ENCODE measurements at regions not wholly inside any gene's neighbourhood (a gene's known extent, or its start where the extent isn't known, plus 50 kb on each side); places are given as distances from the start of the nearest gene placed in this dataset.

- no peak for DNase-seq (ENCODE audit: low spot score)
Observed at GRCh38 chr13:47511647-47512046, 489.4 kb downstream of the SUCLA2 start.

- no peak for DNase-seq (ENCODE audit: low spot score)
Observed at GRCh38 chr13:47508527-47509228, 492.4 kb downstream of the SUCLA2 start.

DNA sequence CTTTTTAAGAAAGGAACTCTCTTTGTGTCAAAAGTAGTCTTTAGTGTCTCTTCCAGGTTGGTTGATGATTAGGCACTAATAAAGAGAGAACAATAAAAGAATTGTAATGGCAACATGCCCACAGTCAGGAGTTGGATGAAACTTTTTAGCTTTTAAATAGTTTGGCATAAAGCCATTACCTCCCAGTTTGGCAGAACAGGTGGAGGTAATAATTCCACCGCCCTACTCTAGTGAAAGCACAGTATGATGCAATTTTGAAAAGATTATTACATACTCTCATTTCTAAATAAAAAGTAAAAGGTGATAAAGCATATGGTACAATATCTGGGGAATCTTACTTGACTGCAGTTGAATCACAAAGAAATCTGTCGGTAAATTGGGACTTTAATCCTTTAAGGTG, 497.6 kb downstream of the SUCLA2 start:
- no peak for DNase-seq (ENCODE audit: low spot score)

DNA sequence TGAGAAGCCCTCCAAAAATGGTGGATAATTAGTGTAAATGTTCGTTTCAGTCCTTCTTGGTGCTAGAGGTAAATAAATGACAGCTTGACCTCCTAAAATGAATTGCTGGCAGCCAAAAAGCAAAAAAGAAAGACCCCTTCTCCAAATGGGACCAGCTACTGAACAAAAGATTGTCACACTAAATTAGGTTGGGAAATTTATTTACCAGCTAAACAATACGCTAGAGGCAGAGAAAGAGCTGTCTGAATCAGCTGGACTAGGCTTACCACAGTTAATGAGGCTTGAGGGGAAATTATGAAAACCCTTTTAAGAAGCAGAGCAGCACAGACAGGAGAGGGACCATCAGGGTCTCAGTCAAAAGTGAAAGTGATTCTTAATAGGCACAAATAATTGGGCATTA, 498.9 kb downstream of the SUCLA2 start:
- no peak for DNase-seq (ENCODE audit: low spot score)

- DNase-seq (ENCODE audit: low spot score) = no peak
Observed at GRCh38 chr13:47499358-47500150, 501.5 kb downstream of the SUCLA2 start.

DNA sequence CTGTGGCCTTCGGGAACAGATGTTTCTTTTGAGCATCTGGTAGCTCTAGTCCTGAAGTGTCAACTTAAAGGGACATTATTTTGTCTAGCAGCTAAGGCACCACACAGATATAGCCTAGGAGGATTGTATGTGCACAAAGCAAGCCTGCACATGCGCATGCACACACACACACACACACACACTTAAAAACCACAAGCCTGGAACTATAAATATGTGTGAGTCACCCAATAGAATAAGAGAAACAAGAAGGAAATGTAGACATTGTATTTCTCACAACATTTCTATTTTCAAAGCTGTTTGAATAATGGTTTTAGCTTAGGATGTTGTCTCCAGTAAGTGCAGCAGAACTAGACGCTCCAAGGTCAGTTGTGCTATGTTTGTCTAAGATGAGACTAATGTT, 516.5 kb downstream of the SUCLA2 start:
- no peak for DNase-seq (ENCODE audit: low spot score)

DNA sequence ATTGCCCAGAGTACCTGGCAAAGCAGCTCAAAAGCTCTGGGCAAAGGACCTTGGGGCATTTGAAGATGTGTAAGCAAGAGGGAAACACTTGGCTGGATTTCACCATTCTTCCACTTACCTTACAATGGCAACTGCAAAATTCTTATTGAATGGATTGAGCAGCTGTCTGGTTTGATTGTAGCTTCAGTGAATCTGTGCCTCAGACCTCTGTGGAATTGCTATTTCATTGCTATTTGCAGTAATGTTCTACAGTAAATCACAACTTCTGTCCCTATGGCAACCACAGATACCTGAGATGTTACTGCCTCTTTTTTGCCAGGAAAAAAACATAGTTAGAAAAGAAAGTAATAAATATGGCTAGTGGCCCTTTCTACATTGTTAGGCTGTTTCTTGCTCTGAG, 519.5 kb downstream of the SUCLA2 start:
- no peak for DNase-seq (ENCODE audit: low spot score)

DNA sequence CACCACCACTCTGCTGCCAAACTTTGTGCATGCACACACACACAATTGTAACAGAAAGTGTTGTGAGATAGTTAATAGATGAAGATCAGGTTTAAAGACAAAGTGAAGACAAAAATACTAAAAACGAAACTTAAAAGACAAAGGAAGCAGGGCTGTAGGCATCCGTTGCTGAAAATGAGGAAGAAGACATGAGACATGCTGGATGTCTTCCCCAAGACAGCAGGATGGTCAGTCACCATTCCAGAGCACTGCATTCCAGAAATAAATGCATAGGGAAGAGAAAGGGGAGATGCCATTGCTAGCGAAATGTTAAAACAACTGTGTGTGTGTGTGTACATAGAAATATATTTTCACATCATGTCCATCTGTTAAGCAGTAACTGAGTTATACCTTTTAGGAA, 520.1 kb downstream of the SUCLA2 start:
- no peak for DNase-seq (ENCODE audit: low spot score)

- DNase-seq (ENCODE audit: low spot score) = no peak
Observed at GRCh38 chr13:47480121-47480520, 521.0 kb downstream of the SUCLA2 start.

DNA sequence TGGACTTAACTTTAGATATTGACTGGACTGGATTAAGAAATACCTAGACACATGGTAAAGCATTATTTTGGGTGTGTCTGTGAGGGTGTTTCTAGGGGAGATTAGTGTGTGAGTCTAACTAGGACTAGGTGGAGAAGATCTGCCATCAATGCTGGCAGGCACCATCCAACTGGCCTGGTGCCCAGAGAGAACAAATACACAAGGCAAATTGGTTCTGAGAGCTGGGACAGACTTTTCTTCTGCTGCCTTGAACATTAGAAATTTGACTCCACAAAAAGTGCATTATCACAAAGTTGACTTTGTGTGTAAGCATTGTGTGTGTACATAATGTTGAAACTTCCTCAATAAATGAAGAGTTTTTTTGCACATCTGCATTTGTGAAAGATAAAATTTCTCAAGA, 522.1 kb downstream of the SUCLA2 start:
- no peak for DNase-seq (ENCODE audit: low spot score)

DNA sequence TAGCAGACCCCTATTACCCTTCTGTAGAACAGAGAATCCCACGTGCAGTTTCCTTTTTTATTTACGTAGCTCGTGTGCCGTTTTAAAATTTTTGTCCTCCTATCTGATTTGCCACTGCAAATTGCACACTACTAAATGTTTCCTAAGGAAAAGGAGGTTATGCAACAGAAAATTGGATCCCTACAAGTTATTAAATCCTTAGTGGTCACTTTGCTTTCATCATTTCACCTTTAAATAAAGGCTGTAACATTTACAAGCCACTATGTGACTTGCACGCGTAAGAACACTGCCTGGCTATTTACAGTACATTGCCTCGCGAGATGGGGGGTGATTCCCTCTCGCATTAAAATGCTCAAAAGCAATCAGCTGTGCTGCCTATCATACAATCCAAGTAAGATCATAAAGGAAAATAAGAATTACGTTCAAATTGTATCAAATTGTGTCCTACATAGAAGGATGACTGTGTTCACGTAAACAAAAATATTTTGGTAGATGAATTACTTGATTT, 525.6 kb downstream of the SUCLA2 start:
- no peak for DNase-seq (ENCODE audit: low spot score)

- DNase-seq (ENCODE audit: low spot score) = no peak
Observed at GRCh38 chr13:47474839-47475238, 526.2 kb downstream of the SUCLA2 start.

DNA sequence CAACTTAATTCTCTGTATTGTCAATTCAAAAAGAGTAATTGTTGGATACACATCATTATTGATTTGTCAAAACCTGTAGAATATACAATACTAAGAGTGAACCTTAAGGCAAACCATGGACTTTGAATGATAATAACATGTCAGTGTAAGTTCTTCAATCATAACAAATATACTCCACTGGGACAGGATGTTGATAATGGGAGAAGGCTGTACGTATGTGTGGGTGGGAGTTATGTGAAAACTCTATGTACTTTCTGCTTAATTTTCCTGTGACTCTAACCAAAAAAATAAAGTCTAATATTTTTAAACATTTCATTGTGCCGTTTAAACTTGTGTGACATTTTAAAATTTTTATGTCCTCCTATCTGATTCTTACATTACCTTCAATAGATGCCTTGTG, 526.7 kb downstream of the SUCLA2 start:
- no peak for DNase-seq (ENCODE audit: low spot score)

- no peak for DNase-seq (ENCODE audit: low spot score)
Observed at GRCh38 chr13:47472516-47472915, 528.6 kb downstream of the SUCLA2 start.

GRCh38 chr13:47463726-47464125, 537.3 kb downstream of the SUCLA2 start:
- DNase-seq (ENCODE audit: low spot score) = no peak

DNA sequence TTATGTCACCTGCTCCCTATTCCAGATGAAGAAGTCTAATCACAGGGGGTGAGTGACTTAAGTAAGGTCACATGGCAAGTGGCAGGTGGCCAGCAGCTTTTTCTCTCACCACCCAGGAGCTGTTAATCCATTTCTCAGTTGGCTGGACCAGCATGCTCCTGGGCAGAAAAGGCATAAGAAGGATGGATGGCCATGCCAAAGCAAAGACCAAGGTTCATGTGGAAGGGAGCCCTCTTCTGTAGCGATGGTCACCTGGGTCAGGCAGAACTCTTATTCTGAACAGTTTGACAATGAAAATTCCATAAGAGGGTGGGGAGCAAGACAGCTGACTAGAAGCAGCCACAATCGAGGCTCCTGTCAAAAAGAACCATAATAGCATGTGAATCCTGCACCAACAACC, 538.1 kb downstream of the SUCLA2 start:
- no peak for DNase-seq (ENCODE audit: low spot score)

- DNase-seq (ENCODE audit: low spot score) = no peak
Observed at GRCh38 chr13:47461816-47462215, 539.3 kb downstream of the SUCLA2 start.

GRCh38 chr13:47459512-47459911, 541.6 kb downstream of the SUCLA2 start:
- no peak for DNase-seq (ENCODE audit: low spot score)

GRCh38 chr13:47457626-47458025, 543.4 kb downstream of the SUCLA2 start:
- DNase-seq (ENCODE audit: low spot score) = no peak

GRCh38 chr13:47455626-47456025, 545.4 kb downstream of the SUCLA2 start:
- no peak for DNase-seq (ENCODE audit: low spot score)

DNA sequence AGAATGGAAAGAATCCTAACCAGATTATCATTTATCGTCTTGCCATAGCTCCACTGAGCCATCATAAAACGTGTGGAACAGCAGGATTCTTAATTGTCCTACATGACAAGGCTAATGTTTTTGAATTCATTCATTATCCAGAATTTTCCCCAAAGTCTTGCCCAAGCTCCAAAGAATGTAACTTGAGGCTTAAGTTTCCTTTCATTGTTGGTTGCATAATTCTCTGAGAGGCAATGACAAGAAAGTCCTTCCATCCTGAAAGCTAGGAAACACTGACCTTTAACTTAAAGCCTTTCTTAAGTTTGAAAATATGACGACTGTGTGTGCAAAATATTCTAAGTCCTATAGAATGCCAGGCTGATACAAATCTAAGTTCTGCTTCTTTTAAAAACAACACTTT, 546.1 kb downstream of the SUCLA2 start:
- no peak for DNase-seq (ENCODE audit: low spot score)

- no peak for DNase-seq (ENCODE audit: low spot score)
Observed at GRCh38 chr13:47437406-47437805, 540.6 kb upstream of the HTR2A start.

DNA sequence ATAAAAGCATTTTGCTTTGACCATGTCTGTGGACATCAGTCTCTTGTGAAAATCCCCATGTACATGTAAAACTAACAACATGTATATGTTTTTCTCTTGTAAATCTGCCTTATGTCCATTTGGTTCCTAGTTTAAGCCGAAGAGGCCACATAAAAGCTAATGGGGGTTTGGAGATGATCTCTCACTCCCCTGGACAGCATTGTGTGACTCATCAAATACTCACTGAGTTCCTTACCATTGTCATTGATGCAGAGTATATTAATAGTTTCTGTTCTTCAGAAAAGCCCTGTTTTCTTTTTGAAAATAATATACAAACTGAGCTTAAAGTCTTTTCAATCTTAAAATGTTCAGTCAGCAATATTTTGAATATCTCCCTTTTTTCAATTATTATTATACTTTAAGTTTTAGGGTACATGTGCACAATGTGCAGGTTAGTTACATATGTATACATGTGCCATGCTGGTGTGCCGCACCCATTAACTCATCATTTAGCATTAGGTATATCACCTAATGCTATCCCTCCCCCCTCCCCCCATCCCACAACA, 536.7 kb upstream of the HTR2A start:
- no peak for DNase-seq (ENCODE audit: low spot score)
